GM12872 (cell line): ENCODE measurements at regions not wholly inside any gene's neighbourhood (a gene's known extent, or its start where the extent isn't known, plus 50 kb on each side); places are given as distances from the start of the nearest gene placed in this dataset.

Experiments used
- CTCF ChIP-seq: IDR thresholded peaks from 3 replicates; pipeline ENCODE4 v1.5.1; 2011; ENCODE audit warnings: low read depth, mild to moderate bottlenecking, low read length, moderate library complexity; ENCODE audit not compliant: insufficient read depth

- TF ChIP-seq CTCF, result no peak
Observed at GRCh38 chr3:94529816-94530215, 467.0 kb downstream of the NSUN3 start.

- TF ChIP-seq CTCF, result no peak
Observed at GRCh38 chr3:94532951-94533350, 470.1 kb downstream of the NSUN3 start.

GRCh38 chr3:94539937-94540336, 477.1 kb downstream of the NSUN3 start:
- no peak for TF ChIP-seq CTCF

GRCh38 chr3:94543161-94543560, 480.3 kb downstream of the NSUN3 start:
- no peak for TF ChIP-seq CTCF

- TF ChIP-seq CTCF, result no peak
Observed at GRCh38 chr3:94544131-94544789, 481.4 kb downstream of the NSUN3 start.

GRCh38 chr3:94548581-94549316, 485.9 kb downstream of the NSUN3 start:
- no peak for TF ChIP-seq CTCF

- TF ChIP-seq CTCF, result no peak
Observed at GRCh38 chr3:94561094-94561493, 498.2 kb downstream of the NSUN3 start.
